HG03196 (cell line): ENCODE measurements at regions not wholly inside any gene's neighbourhood (a gene's known extent, or its start where the extent isn't known, plus 50 kb on each side); places are given as distances from the start of the nearest gene placed in this dataset.
"Not testable (repeated sequence)": the region's sequence is repeated elsewhere in the genome, so short reads cannot be mapped to it uniquely, and the experiment has no call there.

Experiments
- ATAC-seq: cut with Tn5 transposase; IDR thresholded peaks from one replicate; pipeline ENCODE4 v1.9.1; 2021; ENCODE audit not compliant: unreplicated experiment

GRCh38 chr6:71197267-71197666, 91.3 kb upstream of the OGFRL1 start:
- ATAC-seq: no peak

GRCh38 chr6:71197780-71198179, 90.8 kb upstream of the OGFRL1 start:
- no peak for ATAC-seq

GRCh38 chr6:71198908-71199307, 89.7 kb upstream of the OGFRL1 start:
- no peak for ATAC-seq

- ATAC-seq: no peak
Observed at GRCh38 chr6:71199736-71200135, 88.9 kb upstream of the OGFRL1 start.

GRCh38 chr6:71203206-71203605, 85.4 kb upstream of the OGFRL1 start:
- ATAC-seq: no peak

- ATAC-seq: no peak
Observed at GRCh38 chr6:71204741-71205140, 83.9 kb upstream of the OGFRL1 start.

GRCh38 chr6:71205336-71205956, 83.2 kb upstream of the OGFRL1 start:
- ATAC-seq: no peak

- ATAC-seq: no peak
Observed at GRCh38 chr6:71206089-71206488, 82.5 kb upstream of the OGFRL1 start.

- no peak for ATAC-seq
Observed at GRCh38 chr6:71209206-71209605, 79.4 kb upstream of the OGFRL1 start.

GRCh38 chr6:71209626-71210025, 79.0 kb upstream of the OGFRL1 start:
- ATAC-seq: no peak

- ATAC-seq: no peak
Observed at GRCh38 chr6:71211799-71212198, 76.8 kb upstream of the OGFRL1 start.

GRCh38 chr6:71220466-71220865, 68.1 kb upstream of the OGFRL1 start:
- no peak for ATAC-seq

GRCh38 chr6:71222671-71223070, 65.9 kb upstream of the OGFRL1 start:
- no peak for ATAC-seq

GRCh38 chr6:71224011-71224410, 64.6 kb upstream of the OGFRL1 start:
- no peak for ATAC-seq

- ATAC-seq: no peak
Observed at GRCh38 chr6:71226151-71226550, 62.5 kb upstream of the OGFRL1 start.

- no peak for ATAC-seq
Observed at GRCh38 chr6:71228461-71229041, 60.1 kb upstream of the OGFRL1 start.

- no peak for ATAC-seq
Observed at GRCh38 chr6:71229477-71229876, 59.1 kb upstream of the OGFRL1 start.

- not testable (repeated sequence) for ATAC-seq
Observed at GRCh38 chr6:71232890-71233289, 55.7 kb upstream of the OGFRL1 start.

GRCh38 chr6:71236926-71237434, 51.6 kb upstream of the OGFRL1 start:
- ATAC-seq: no peak

GRCh38 chr6:71238351-71238750, 50.3 kb upstream of the OGFRL1 start:
- no peak for ATAC-seq
